Activated T-helper 1 cell treated with anti-CD3 and anti-CD28 coated beads, Interleukin-12 subunit alpha, Interleukin-12 subunit beta, Interleukin-2, Interleukin-4 antibody, amounts not matched to agents 30 ng/mL and 10 ng/mL and 1 ng/mL, durations not matched to agents 14 hours and 24 hours and 36 hours (primary cell): ENCODE measurements at regions not wholly inside any gene's neighbourhood (a gene's known extent, or its start where the extent isn't known, plus 50 kb on each side); places are given as distances from the start of the nearest gene placed in this dataset.

ENCODE experiments used
- DNase-seq: peaks from one replicate; pipeline ENCODE4 v3.0.0; 2021; ENCODE audit warnings: low spot score
- H3K27ac Mint-ChIP-seq: one replicate; pipeline ENCODE4 v1.8.0; 2021; ENCODE audit warnings: mild to moderate bottlenecking, mixed read lengths
- H3K27me3 Mint-ChIP-seq: one replicate; pipeline ENCODE4 v1.8.0; 2022; ENCODE audit warnings: mild to moderate bottlenecking, moderate library complexity, mixed read lengths; ENCODE audit not compliant: insufficient read depth
- H3K36me3 Mint-ChIP-seq: one replicate; pipeline ENCODE4 v1.8.0; 2021; ENCODE audit warnings: low read depth, mixed read lengths
- H3K4me1 Mint-ChIP-seq: one replicate; pipeline ENCODE4 v1.8.0; 2021; ENCODE audit warnings: low read depth, mixed read lengths
- H3K4me3 Mint-ChIP-seq: one replicate; pipeline ENCODE4 v1.8.0; 2021; ENCODE audit warnings: mild to moderate bottlenecking, moderate library complexity, mixed read lengths
- H3K9me3 Mint-ChIP-seq: one replicate; pipeline ENCODE4 v1.8.0; 2021; ENCODE audit warnings: mixed read lengths
- intact Hi-C: fragments of 100-400 bp; cut with micrococcal nuclease; formaldehyde crosslinking; loops from one replicate; pipeline ENCODE4 v1.15.1; 2024

GRCh38 chr3:153602801-153603200, 440.8 kb downstream of the RAP2B start:
- Mint-ChIP-seq H3K36me3 (no peaks in the 10 kb centered on the region), H3K27ac (no peak overlapping the region), H3K27me3 (no peaks in the 10 kb centered on the region), H3K9me3 (no peaks in the 10 kb centered on the region), H3K4me1 (peaks cover 7% of the 10 kb centered on the region), H3K4me3 (no peak overlapping the region)
- intact Hi-C loops = no loop called here
- DNase-seq = no peak

GRCh38 chr3:153614140-153614539, 452.1 kb downstream of the RAP2B start:
- Mint-ChIP-seq H3K9me3 (no peaks in the 10 kb centered on the region), H3K36me3 (no peaks in the 10 kb centered on the region), H3K27me3 (no peaks in the 10 kb centered on the region), H3K4me1 (peaks cover 9% of the 10 kb centered on the region), H3K27ac (no peak overlapping the region), H3K4me3 (no peak overlapping the region)
- intact Hi-C loops = no loop called here
- DNase-seq = no peak

- peaks cover 9% of the 10 kb centered on the region for H3K4me1 Mint-ChIP-seq
- no peaks in the 10 kb centered on the region for H3K9me3 Mint-ChIP-seq
- H3K27ac Mint-ChIP-seq = no peak overlapping the region
- no peak for DNase-seq
- H3K4me3 Mint-ChIP-seq = no peak overlapping the region
- H3K36me3 Mint-ChIP-seq = no peaks in the 10 kb centered on the region
- no peaks in the 10 kb centered on the region for H3K27me3 Mint-ChIP-seq
- intact Hi-C loops = no loop called here
Observed at GRCh38 chr3:153614563-153614962, 452.5 kb downstream of the RAP2B start.

- H3K27ac Mint-ChIP-seq = no peak overlapping the region
- H3K9me3 Mint-ChIP-seq = peaks cover 9% of the 10 kb centered on the region
- H3K36me3 Mint-ChIP-seq = peaks cover 1% of the 10 kb centered on the region
- H3K27me3 Mint-ChIP-seq = no peaks in the 10 kb centered on the region
- peaks cover 10% of the 10 kb centered on the region for H3K4me1 Mint-ChIP-seq
- intact Hi-C loops = no loop called here
- H3K4me3 Mint-ChIP-seq = no peak overlapping the region
- no peak for DNase-seq
Observed at GRCh38 chr3:153615863-153616262, 453.8 kb downstream of the RAP2B start.

GRCh38 chr3:153617463-153617862, 455.4 kb downstream of the RAP2B start:
- no peak for DNase-seq
- intact Hi-C loops = no loop called here
- Mint-ChIP-seq H3K27me3 (no peaks in the 10 kb centered on the region), H3K4me1 (peaks cover 26% of the 10 kb centered on the region), H3K9me3 (peaks cover 16% of the 10 kb centered on the region), H3K27ac (no peak overlapping the region), H3K4me3 (no peak overlapping the region), H3K36me3 (peaks cover 6% of the 10 kb centered on the region)

GRCh38 chr3:153618176-153618575, 456.1 kb downstream of the RAP2B start:
- no peaks in the 10 kb centered on the region for H3K27me3 Mint-ChIP-seq
- no peak for DNase-seq
- no peak overlapping the region for H3K27ac Mint-ChIP-seq
- intact Hi-C loops = no loop called here
- peaks cover 10% of the 10 kb centered on the region for H3K36me3 Mint-ChIP-seq
- H3K4me1 Mint-ChIP-seq = peaks cover 32% of the 10 kb centered on the region
- H3K4me3 Mint-ChIP-seq = no peak overlapping the region
- peaks cover 16% of the 10 kb centered on the region for H3K9me3 Mint-ChIP-seq

GRCh38 chr3:153619268-153619667, 457.2 kb downstream of the RAP2B start:
- Mint-ChIP-seq H3K36me3 (peaks cover 13% of the 10 kb centered on the region), H3K4me1 (peaks cover 35% of the 10 kb centered on the region), H3K27me3 (no peaks in the 10 kb centered on the region), H3K9me3 (peaks cover 16% of the 10 kb centered on the region), H3K27ac (no peak overlapping the region), H3K4me3 (no peak overlapping the region)
- DNase-seq = no peak
- intact Hi-C loops = no loop called here

GRCh38 chr3:153621953-153622352, 459.9 kb downstream of the RAP2B start:
- peaks cover 61% of the 10 kb centered on the region for H3K4me1 Mint-ChIP-seq
- DNase-seq = no peak
- peak overlapping the region; percentile 41 for H3K4me3 Mint-ChIP-seq
- no peaks in the 10 kb centered on the region for H3K27me3 Mint-ChIP-seq
- peaks cover 16% of the 10 kb centered on the region for H3K9me3 Mint-ChIP-seq
- intact Hi-C loops = loop anchor here (1.0 to 10.0 kb wide), 5 partner anchors 145 to 1427 kb away; partner anchors contain the start of gene DHX36
- peaks cover 13% of the 10 kb centered on the region for H3K36me3 Mint-ChIP-seq
- peak overlapping the region; percentile 87 for H3K27ac Mint-ChIP-seq

- H3K9me3 Mint-ChIP-seq = peaks cover 16% of the 10 kb centered on the region
- peaks cover 13% of the 10 kb centered on the region for H3K36me3 Mint-ChIP-seq
- peak overlapping the region; percentile 96 for H3K27ac Mint-ChIP-seq
- peaks cover 74% of the 10 kb centered on the region for H3K4me1 Mint-ChIP-seq
- peak overlapping the region; percentile 67 for H3K4me3 Mint-ChIP-seq
- no peaks in the 10 kb centered on the region for H3K27me3 Mint-ChIP-seq
- intact Hi-C loops = loop anchor here (1.0 to 10.0 kb wide), 11 partner anchors 9 to 1429 kb away; partner anchors contain the start of gene DHX36
- DNase-seq = no peak
Observed at GRCh38 chr3:153623834-153624233, 461.8 kb downstream of the RAP2B start.

- H3K4me1 Mint-ChIP-seq = peaks cover 81% of the 10 kb centered on the region
Observed at GRCh38 chr3:153624310-153625030, 462.4 kb downstream of the RAP2B start.

GRCh38 chr3:153625506-153625905, 463.5 kb downstream of the RAP2B start:
- H3K27me3 Mint-ChIP-seq = no peaks in the 10 kb centered on the region
- no peak for DNase-seq
- intact Hi-C loops = loop anchor here (2.0 to 10.0 kb wide), 8 partner anchors 47 to 1431 kb away; partner anchors contain the start of gene DHX36
- peak overlapping the region; percentile 23 for H3K4me3 Mint-ChIP-seq
- H3K4me1 Mint-ChIP-seq = peaks cover 91% of the 10 kb centered on the region
- peaks cover 11% of the 10 kb centered on the region for H3K9me3 Mint-ChIP-seq
- peaks cover 13% of the 10 kb centered on the region for H3K36me3 Mint-ChIP-seq
- peak overlapping the region; percentile 96 for H3K27ac Mint-ChIP-seq

More at GRCh38 chr3:153624310-153625030, 462.4 kb downstream of the RAP2B start:
- Mint-ChIP-seq H3K4me3 (peak overlapping the region; percentile 67), H3K9me3 (peaks cover 16% of the 10 kb centered on the region), H3K36me3 (peaks cover 13% of the 10 kb centered on the region), H3K27me3 (no peaks in the 10 kb centered on the region), H3K27ac (peak overlapping the region; percentile 96)
- DNase-seq = peak; percentile 17
- intact Hi-C loops = loop anchor here (1.0 to 10.0 kb wide), 13 partner anchors 9 to 1430 kb away; partner anchors contain the start of gene DHX36

GRCh38 chr3:153626158-153626557, 464.1 kb downstream of the RAP2B start:
- peaks cover 4% of the 10 kb centered on the region for H3K9me3 Mint-ChIP-seq
- DNase-seq = no peak
- H3K27ac Mint-ChIP-seq = peak overlapping the region; percentile 86
- intact Hi-C loops = loop anchor here (1.0 to 10.0 kb wide), 8 partner anchors 46 to 1431 kb away; partner anchors contain the start of gene DHX36
- peaks cover 93% of the 10 kb centered on the region for H3K4me1 Mint-ChIP-seq
- no peaks in the 10 kb centered on the region for H3K27me3 Mint-ChIP-seq
- H3K4me3 Mint-ChIP-seq = no peak overlapping the region
- H3K36me3 Mint-ChIP-seq = peaks cover 10% of the 10 kb centered on the region

GRCh38 chr3:153628591-153628990, 466.6 kb downstream of the RAP2B start:
- Mint-ChIP-seq H3K4me1 (peaks cover 80% of the 10 kb centered on the region), H3K9me3 (no peaks in the 10 kb centered on the region), H3K36me3 (no peaks in the 10 kb centered on the region), H3K27ac (peak overlapping the region; percentile 75), H3K27me3 (no peaks in the 10 kb centered on the region), H3K4me3 (peak overlapping the region; percentile 16)
- intact Hi-C loops = loop anchor here (5.0 to 10.0 kb wide), 6 partner anchors 44 to 1434 kb away; partner anchors contain the start of gene DHX36
- DNase-seq = no peak
